Stimulated activated naive CD8-positive, alpha-beta T cell treated with anti-CD3 and anti-CD28 coated beads, Interleukin-15, Interleukin-2, amounts not matched to agents 100 ng/mL and 50 ng/mL, for 24 hours (primary cell): ENCODE measurements at regions not wholly inside any gene's neighbourhood (a gene's known extent, or its start where the extent isn't known, plus 50 kb on each side); places are given as distances from the start of the nearest gene placed in this dataset.

ENCODE experiments used
- H3K27ac Mint-ChIP-seq: one replicate; pipeline ENCODE4 v1.8.0; 2021; ENCODE audit warnings: mild to moderate bottlenecking, mixed read lengths
- H3K27me3 Mint-ChIP-seq: one replicate; pipeline ENCODE4 v1.8.0; 2021; ENCODE audit warnings: mixed read lengths
- H3K36me3 Mint-ChIP-seq: one replicate; pipeline ENCODE4 v1.8.0; 2021; ENCODE audit warnings: low read depth, mixed read lengths
- H3K4me1 Mint-ChIP-seq: one replicate; pipeline ENCODE4 v1.8.0; 2021; ENCODE audit warnings: low read depth, mixed read lengths
- H3K4me3 Mint-ChIP-seq: one replicate; pipeline ENCODE4 v1.8.0; 2021; ENCODE audit warnings: mild to moderate bottlenecking, mixed read lengths
- H3K9me3 Mint-ChIP-seq: one replicate; pipeline ENCODE4 v1.8.0; 2021; ENCODE audit warnings: mixed read lengths

- Mint-ChIP-seq H3K4me3 (no peak overlapping the region), H3K36me3 (no peaks in the 10 kb centered on the region), H3K9me3 (peaks cover 4% of the 10 kb centered on the region), H3K27me3 (no peaks in the 10 kb centered on the region), H3K27ac (no peak overlapping the region), H3K4me1 (no peaks in the 10 kb centered on the region)
Observed at GRCh38 chr7:10703981-10704380, 269.7 kb upstream of the PHF14 start.

GRCh38 chr7:10704653-10705052 lies 269.0 kb upstream of the PHF14 start:
- Mint-ChIP-seq H3K4me3 (no peak overlapping the region), H3K4me1 (no peaks in the 10 kb centered on the region), H3K36me3 (no peaks in the 10 kb centered on the region), H3K9me3 (peaks cover 4% of the 10 kb centered on the region), H3K27ac (no peak overlapping the region), H3K27me3 (no peaks in the 10 kb centered on the region)

GRCh38 chr7:10706875-10707493 lies 266.7 kb upstream of the PHF14 start:
- H3K9me3 Mint-ChIP-seq: no peaks in the 10 kb centered on the region
- H3K36me3 Mint-ChIP-seq: no peaks in the 10 kb centered on the region
- no peaks in the 10 kb centered on the region for H3K27me3 Mint-ChIP-seq
- H3K4me1 Mint-ChIP-seq: no peaks in the 10 kb centered on the region
- H3K4me3 Mint-ChIP-seq: no peak overlapping the region
- H3K27ac Mint-ChIP-seq: no peak overlapping the region

GRCh38 chr7:10707519-10707918 lies 266.2 kb upstream of the PHF14 start:
- Mint-ChIP-seq H3K27ac (no peak overlapping the region), H3K9me3 (no peaks in the 10 kb centered on the region), H3K4me3 (no peak overlapping the region), H3K36me3 (no peaks in the 10 kb centered on the region), H3K27me3 (no peaks in the 10 kb centered on the region), H3K4me1 (no peaks in the 10 kb centered on the region)

GRCh38 chr7:10708447-10708846 lies 265.2 kb upstream of the PHF14 start:
- no peaks in the 10 kb centered on the region for H3K4me1 Mint-ChIP-seq
- H3K4me3 Mint-ChIP-seq: no peak overlapping the region
- no peaks in the 10 kb centered on the region for H3K36me3 Mint-ChIP-seq
- no peaks in the 10 kb centered on the region for H3K27me3 Mint-ChIP-seq
- no peaks in the 10 kb centered on the region for H3K9me3 Mint-ChIP-seq
- H3K27ac Mint-ChIP-seq: no peak overlapping the region

GRCh38 chr7:10718768-10719167 lies 254.9 kb upstream of the PHF14 start:
- Mint-ChIP-seq H3K4me3 (no peak overlapping the region), H3K27ac (no peak overlapping the region), H3K27me3 (no peaks in the 10 kb centered on the region), H3K4me1 (no peaks in the 10 kb centered on the region), H3K36me3 (no peaks in the 10 kb centered on the region), H3K9me3 (no peaks in the 10 kb centered on the region)

- no peaks in the 10 kb centered on the region for H3K9me3 Mint-ChIP-seq
- no peaks in the 10 kb centered on the region for H3K4me1 Mint-ChIP-seq
- no peaks in the 10 kb centered on the region for H3K27me3 Mint-ChIP-seq
- no peak overlapping the region for H3K4me3 Mint-ChIP-seq
- H3K27ac Mint-ChIP-seq: no peak overlapping the region
- H3K36me3 Mint-ChIP-seq: no peaks in the 10 kb centered on the region
Observed at GRCh38 chr7:10720042-10720441, 253.6 kb upstream of the PHF14 start.

GRCh38 chr7:10721289-10721688 lies 252.4 kb upstream of the PHF14 start:
- H3K9me3 Mint-ChIP-seq: no peaks in the 10 kb centered on the region
- no peaks in the 10 kb centered on the region for H3K4me1 Mint-ChIP-seq
- no peak overlapping the region for H3K4me3 Mint-ChIP-seq
- no peak overlapping the region for H3K27ac Mint-ChIP-seq
- no peaks in the 10 kb centered on the region for H3K27me3 Mint-ChIP-seq
- H3K36me3 Mint-ChIP-seq: no peaks in the 10 kb centered on the region

- Mint-ChIP-seq H3K27ac (no peak overlapping the region), H3K27me3 (no peaks in the 10 kb centered on the region), H3K9me3 (no peaks in the 10 kb centered on the region), H3K4me3 (no peak overlapping the region), H3K4me1 (no peaks in the 10 kb centered on the region), H3K36me3 (no peaks in the 10 kb centered on the region)
Observed at GRCh38 chr7:10723832-10724231, 249.8 kb upstream of the PHF14 start.

GRCh38 chr7:10724449-10724848 lies 249.2 kb upstream of the PHF14 start:
- Mint-ChIP-seq H3K27me3 (no peaks in the 10 kb centered on the region), H3K27ac (no peak overlapping the region), H3K4me3 (no peak overlapping the region), H3K36me3 (no peaks in the 10 kb centered on the region), H3K9me3 (no peaks in the 10 kb centered on the region), H3K4me1 (no peaks in the 10 kb centered on the region)

GRCh38 chr7:10727636-10728035 lies 246.0 kb upstream of the PHF14 start:
- Mint-ChIP-seq H3K27me3 (no peaks in the 10 kb centered on the region), H3K4me3 (no peak overlapping the region), H3K4me1 (no peaks in the 10 kb centered on the region), H3K27ac (no peak overlapping the region), H3K9me3 (no peaks in the 10 kb centered on the region), H3K36me3 (no peaks in the 10 kb centered on the region)

GRCh38 chr7:10731253-10731773 lies 242.4 kb upstream of the PHF14 start:
- H3K27me3 Mint-ChIP-seq: no peaks in the 10 kb centered on the region
- H3K4me1 Mint-ChIP-seq: no peaks in the 10 kb centered on the region
- no peaks in the 10 kb centered on the region for H3K36me3 Mint-ChIP-seq
- no peaks in the 10 kb centered on the region for H3K9me3 Mint-ChIP-seq
- H3K4me3 Mint-ChIP-seq: no peak overlapping the region
- H3K27ac Mint-ChIP-seq: no peak overlapping the region

GRCh38 chr7:10733747-10734146 lies 239.9 kb upstream of the PHF14 start:
- Mint-ChIP-seq H3K4me3 (no peak overlapping the region), H3K27ac (no peak overlapping the region), H3K4me1 (no peaks in the 10 kb centered on the region), H3K27me3 (no peaks in the 10 kb centered on the region), H3K36me3 (no peaks in the 10 kb centered on the region), H3K9me3 (no peaks in the 10 kb centered on the region)

GRCh38 chr7:10734595-10734994 lies 239.1 kb upstream of the PHF14 start:
- no peaks in the 10 kb centered on the region for H3K4me1 Mint-ChIP-seq
- H3K27ac Mint-ChIP-seq: no peak overlapping the region
- no peaks in the 10 kb centered on the region for H3K9me3 Mint-ChIP-seq
- no peaks in the 10 kb centered on the region for H3K27me3 Mint-ChIP-seq
- H3K36me3 Mint-ChIP-seq: no peaks in the 10 kb centered on the region
- H3K4me3 Mint-ChIP-seq: no peak overlapping the region

GRCh38 chr7:10739401-10739800 lies 234.3 kb upstream of the PHF14 start:
- Mint-ChIP-seq H3K4me3 (no peak overlapping the region), H3K4me1 (no peaks in the 10 kb centered on the region), H3K27me3 (no peaks in the 10 kb centered on the region), H3K9me3 (peaks cover 3% of the 10 kb centered on the region), H3K36me3 (no peaks in the 10 kb centered on the region), H3K27ac (no peak overlapping the region)

GRCh38 chr7:10740805-10741204 lies 232.9 kb upstream of the PHF14 start:
- Mint-ChIP-seq H3K9me3 (peaks cover 3% of the 10 kb centered on the region), H3K4me1 (no peaks in the 10 kb centered on the region), H3K36me3 (no peaks in the 10 kb centered on the region), H3K27me3 (no peaks in the 10 kb centered on the region), H3K4me3 (no peak overlapping the region), H3K27ac (no peak overlapping the region)
